ENCODE measurements at regions not wholly inside any gene's neighbourhood (a gene's known extent, or its start where the extent isn't known, plus 50 kb on each side); places are given as distances from the start of the nearest gene placed in this dataset.

- TF ChIP-seq, protein P1, sequence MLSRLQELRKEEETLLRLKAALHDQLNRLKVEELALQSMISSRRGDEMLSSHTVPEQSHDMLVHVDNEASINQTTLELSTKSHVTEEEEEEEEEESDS (CRISPR knock-in tag; IDR thresholded peaks at IDR 0.05; ENCODE audit: borderline replicate concordance) = no peak
- TF ChIP-seq CBX5 (CRISPR knock-in tag; IDR thresholded peaks at IDR 0.05; ENCODE audit: borderline replicate concordance) = peak; percentile 29; the same call in 1 of the 2 replicates
- no peak for TF ChIP-seq ZNF274 (CRISPR knock-in tag; IDR thresholded peaks at IDR 0.05)
- TF ChIP-seq ZFP82 (CRISPR knock-in tag; IDR thresholded peaks at IDR 0.05; ENCODE audit: borderline replicate concordance) = no peak
- TF ChIP-seq SNAI1 (CRISPR knock-in tag; IDR thresholded peaks at IDR 0.05; ENCODE audit: borderline replicate concordance) = no peak
- no peak for TF ChIP-seq REXO4 (CRISPR knock-in tag; IDR thresholded peaks at IDR 0.05; ENCODE audit: borderline replicate concordance)
- no peak for TF ChIP-seq ZNF703 (CRISPR knock-in tag; IDR thresholded peaks at IDR 0.05; ENCODE audit: borderline replicate concordance)
- no peak for TF ChIP-seq SP1 (IDR thresholded peaks at IDR 0.05)
- no peak for TF ChIP-seq SP1 (CRISPR knock-in tag; IDR thresholded peaks at IDR 0.05)
- no peak; the same call in 1 of the 2 replicates for TF ChIP-seq ZNF556 (CRISPR knock-in tag; IDR thresholded peaks at IDR 0.05; ENCODE audit: borderline replicate concordance)
- TF ChIP-seq FOXK1 (CRISPR knock-in tag; IDR thresholded peaks at IDR 0.05; ENCODE audit: borderline replicate concordance, low read depth) = peak; percentile 87; the same call in 1 of the 2 replicates
- TF ChIP-seq KMT2A (CRISPR knock-in tag; IDR thresholded peaks at IDR 0.05) = no peak
- no peak for TF ChIP-seq ZSCAN22 (CRISPR knock-in tag; IDR thresholded peaks at IDR 0.05)
- no peak for TF ChIP-seq XBP1 (CRISPR knock-in tag; IDR thresholded peaks at IDR 0.05)
- peak; percentile 75 for TF ChIP-seq TEAD3 (CRISPR knock-in tag; optimal IDR thresholded peaks at IDR 0.05; ENCODE audit: borderline replicate concordance)
- TF ChIP-seq SALL1 (CRISPR knock-in tag; IDR thresholded peaks at IDR 0.05) = peak; percentile 72; the same call in 1 of the 2 replicates
- TF ChIP-seq ZNF746 (CRISPR knock-in tag; IDR thresholded peaks at IDR 0.05) = no peak
- TF ChIP-seq ZNF335 (CRISPR knock-in tag; IDR thresholded peaks at IDR 0.05) = no peak
- TF ChIP-seq NFYB (CRISPR knock-in tag; IDR thresholded peaks at IDR 0.05) = no peak
- no peak for TF ChIP-seq ATRX (CRISPR knock-in tag; IDR thresholded peaks at IDR 0.05; ENCODE audit: borderline replicate concordance)
- no peak for TF ChIP-seq STAG1 (CRISPR knock-in tag; IDR thresholded peaks at IDR 0.05)
- no peak for TF ChIP-seq NBN (conservative IDR thresholded peaks at IDR 0.05)
- TF ChIP-seq JDP2 (CRISPR knock-in tag; IDR thresholded peaks at IDR 0.05; ENCODE audit: borderline replicate concordance) = no peak
- TF ChIP-seq NCOA2 (CRISPR knock-in tag; IDR thresholded peaks at IDR 0.05) = peak; percentile 91
- TF ChIP-seq ZNF605 (CRISPR knock-in tag; IDR thresholded peaks at IDR 0.05) = no peak
- peak; percentile 93 for TF ChIP-seq GATAD2A (CRISPR knock-in tag; IDR thresholded peaks at IDR 0.05)
- TF ChIP-seq MIXL1 (CRISPR knock-in tag; IDR thresholded peaks at IDR 0.05) = peak; percentile 76
- TF ChIP-seq ZNF33B (CRISPR knock-in tag; IDR thresholded peaks at IDR 0.05) = no peak
- TF ChIP-seq CBFB (CRISPR knock-in tag; IDR thresholded peaks at IDR 0.05) = no peak
- no peak for TF ChIP-seq SMARCE1 (IDR thresholded peaks at IDR 0.05; ENCODE audit: borderline replicate concordance)
- peak; percentile 7 for TF ChIP-seq SKI (IDR thresholded peaks at IDR 0.05; ENCODE audit: partially characterized antibody)
- TF ChIP-seq ZNF878 (CRISPR knock-in tag; IDR thresholded peaks at IDR 0.05) = 0 out of 2 replicates have a peak, but pooled peaks have one; percentile 65
- no peak for TF ChIP-seq KDM5B (CRISPR knock-in tag; IDR thresholded peaks at IDR 0.05; ENCODE audit: borderline replicate concordance)
- no peak for TF ChIP-seq SRSF4 (IDR thresholded peaks at IDR 0.05; ENCODE audit: low read depth, low read length, poor library complexity, severe bottlenecking)
- TF ChIP-seq KAT8 (CRISPR knock-in tag; IDR thresholded peaks at IDR 0.05) = peak; percentile 75; the same call in 1 of the 2 replicates
- TF ChIP-seq ZXDC (CRISPR knock-in tag; IDR thresholded peaks at IDR 0.05) = no peak
Measured at GRCh38 chr3:124635169-124635539, 95.1 kb upstream of the UMPS start (continued).

Data from HepG2 (cell line).